ENCODE measurements at regions not wholly inside any gene's neighbourhood (a gene's known extent, or its start where the extent isn't known, plus 50 kb on each side); places are given as distances from the start of the nearest gene placed in this dataset.

- DNase-seq = no peak
These were observed 60.5 kb upstream of the C1GALT1C1 start for GRCh38 chrX:120690344-120690743.

DNA sequence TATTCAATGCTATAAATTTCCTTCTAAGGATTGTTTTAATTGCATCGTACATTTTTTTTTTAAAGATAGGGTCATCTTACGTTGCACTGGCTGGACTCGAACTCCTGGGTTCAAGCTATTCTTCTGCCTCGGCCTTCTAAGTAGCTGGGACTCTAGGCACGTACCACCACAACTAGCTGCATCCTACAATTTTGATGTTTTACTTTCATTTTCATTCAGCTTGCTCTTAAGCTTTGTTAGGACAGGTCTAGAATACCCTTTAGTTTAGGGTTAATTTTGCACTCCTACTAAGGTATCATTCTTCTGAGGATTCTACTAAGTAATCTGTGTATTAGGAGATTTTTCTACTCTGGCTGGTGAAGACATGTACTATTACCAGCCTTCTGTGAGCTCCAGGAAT is 50.2 kb upstream of the C1GALT1C1 start:
- Histone ChIP-seq H3K27me3 (no peaks in the 10 kb centered on the region), H3K4me3 (no peak overlapping the region), H3K9me3 (no peaks in the 10 kb centered on the region), H3K27ac (no peak overlapping the region), H3K4me1 (no peaks in the 10 kb centered on the region), H3K36me3 (ENCODE audit: low read depth, missing control alignments) (no peaks in the 10 kb centered on the region)
- intact Hi-C loops (cut with DNase I; ENCODE audit: low total_unique reads) = no loop called here
- no peak for TF ChIP-seq POLR2A (IDR thresholded peaks at IDR 0.05)
- TF ChIP-seq, protein P1, sequence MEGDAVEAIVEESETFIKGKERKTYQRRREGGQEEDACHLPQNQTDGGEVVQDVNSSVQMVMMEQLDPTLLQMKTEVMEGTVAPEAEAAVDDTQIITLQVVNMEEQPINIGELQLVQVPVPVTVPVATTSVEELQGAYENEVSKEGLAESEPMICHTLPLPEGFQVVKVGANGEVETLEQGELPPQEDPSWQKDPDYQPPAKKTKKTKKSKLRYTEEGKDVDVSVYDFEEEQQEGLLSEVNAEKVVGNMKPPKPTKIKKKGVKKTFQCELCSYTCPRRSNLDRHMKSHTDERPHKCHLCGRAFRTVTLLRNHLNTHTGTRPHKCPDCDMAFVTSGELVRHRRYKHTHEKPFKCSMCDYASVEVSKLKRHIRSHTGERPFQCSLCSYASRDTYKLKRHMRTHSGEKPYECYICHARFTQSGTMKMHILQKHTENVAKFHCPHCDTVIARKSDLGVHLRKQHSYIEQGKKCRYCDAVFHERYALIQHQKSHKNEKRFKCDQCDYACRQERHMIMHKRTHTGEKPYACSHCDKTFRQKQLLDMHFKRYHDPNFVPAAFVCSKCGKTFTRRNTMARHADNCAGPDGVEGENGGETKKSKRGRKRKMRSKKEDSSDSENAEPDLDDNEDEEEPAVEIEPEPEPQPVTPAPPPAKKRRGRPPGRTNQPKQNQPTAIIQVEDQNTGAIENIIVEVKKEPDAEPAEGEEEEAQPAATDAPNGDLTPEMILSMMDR (IDR thresholded peaks at IDR 0.05) = no peak
- DNase-seq = no peak
- WGBS, 2 donors = 93 to 97% methylated on average over 5 of the region's 5 CpGs

More at GRCh38 chrX:120690344-120690743, 60.5 kb upstream of the C1GALT1C1 start:
- Histone ChIP-seq H3K27ac (no peak overlapping the region), H3K36me3 (ENCODE audit: low read depth, missing control alignments) (no peaks in the 10 kb centered on the region), H3K4me3 (no peak overlapping the region), H3K4me1 (no peaks in the 10 kb centered on the region), H3K27me3 (no peaks in the 10 kb centered on the region), H3K9me3 (no peaks in the 10 kb centered on the region)
- TF ChIP-seq POLR2A (IDR thresholded peaks at IDR 0.05) = no peak
- TF ChIP-seq, protein P1 (IDR thresholded peaks at IDR 0.05) = no peak
- intact Hi-C loops (cut with DNase I; ENCODE audit: low total_unique reads) = no loop called here
- 64 to 89% methylated on average over 3 of the region's 3 CpGs for WGBS, 2 donors
